Fibroblast of mammary gland (primary cell): ENCODE measurements at regions not wholly inside any gene's neighbourhood (a gene's known extent, or its start where the extent isn't known, plus 50 kb on each side); places are given as distances from the start of the nearest gene placed in this dataset.

Experiments
- DNase-seq: peaks from one replicate; pipeline ENCODE4 v3.0.0-alpha.2; 2010; ENCODE audit warnings: low read depth
- H3K4me3 ChIP-seq: 2 replicates; pipeline ENCODE4 v1.5.1; 2011; ENCODE audit warnings: low read depth, mild to moderate bottlenecking, low read length, moderate library complexity; ENCODE audit not compliant: control insufficient read depth
- TF ChIP-seq, protein P1 (sequence below): conservative IDR thresholded peaks from 2 replicates; pipeline ENCODE4 v1.5.1; 2011; ENCODE audit warnings: low read depth, low read length, inconsistent platforms; ENCODE audit not compliant: control insufficient read depth, insufficient read depth

DNA sequence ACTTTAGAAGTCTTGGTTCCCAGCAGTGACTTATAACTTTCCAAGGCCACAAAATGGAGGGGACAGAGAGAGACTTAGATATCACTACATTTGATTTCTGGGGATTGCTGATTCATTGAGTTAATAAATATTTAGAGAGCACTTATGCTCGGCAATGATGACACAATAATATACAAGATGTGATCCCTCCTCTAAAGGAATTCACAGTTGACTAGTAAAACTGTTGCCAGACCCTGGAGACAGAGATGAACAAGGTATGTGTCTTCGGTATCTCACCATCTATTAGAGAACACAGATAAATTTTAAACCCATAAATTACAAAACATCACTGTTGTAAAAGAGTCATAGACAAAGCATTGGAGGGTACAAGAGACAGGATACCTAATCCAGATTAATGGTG, 437.5 kb downstream of the FOXO1 start:
- peak; percentile 27 for DNase-seq
- TF ChIP-seq, protein P1, sequence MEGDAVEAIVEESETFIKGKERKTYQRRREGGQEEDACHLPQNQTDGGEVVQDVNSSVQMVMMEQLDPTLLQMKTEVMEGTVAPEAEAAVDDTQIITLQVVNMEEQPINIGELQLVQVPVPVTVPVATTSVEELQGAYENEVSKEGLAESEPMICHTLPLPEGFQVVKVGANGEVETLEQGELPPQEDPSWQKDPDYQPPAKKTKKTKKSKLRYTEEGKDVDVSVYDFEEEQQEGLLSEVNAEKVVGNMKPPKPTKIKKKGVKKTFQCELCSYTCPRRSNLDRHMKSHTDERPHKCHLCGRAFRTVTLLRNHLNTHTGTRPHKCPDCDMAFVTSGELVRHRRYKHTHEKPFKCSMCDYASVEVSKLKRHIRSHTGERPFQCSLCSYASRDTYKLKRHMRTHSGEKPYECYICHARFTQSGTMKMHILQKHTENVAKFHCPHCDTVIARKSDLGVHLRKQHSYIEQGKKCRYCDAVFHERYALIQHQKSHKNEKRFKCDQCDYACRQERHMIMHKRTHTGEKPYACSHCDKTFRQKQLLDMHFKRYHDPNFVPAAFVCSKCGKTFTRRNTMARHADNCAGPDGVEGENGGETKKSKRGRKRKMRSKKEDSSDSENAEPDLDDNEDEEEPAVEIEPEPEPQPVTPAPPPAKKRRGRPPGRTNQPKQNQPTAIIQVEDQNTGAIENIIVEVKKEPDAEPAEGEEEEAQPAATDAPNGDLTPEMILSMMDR = no peak
- H3K4me3 ChIP-seq = no peak overlapping the region

DNA sequence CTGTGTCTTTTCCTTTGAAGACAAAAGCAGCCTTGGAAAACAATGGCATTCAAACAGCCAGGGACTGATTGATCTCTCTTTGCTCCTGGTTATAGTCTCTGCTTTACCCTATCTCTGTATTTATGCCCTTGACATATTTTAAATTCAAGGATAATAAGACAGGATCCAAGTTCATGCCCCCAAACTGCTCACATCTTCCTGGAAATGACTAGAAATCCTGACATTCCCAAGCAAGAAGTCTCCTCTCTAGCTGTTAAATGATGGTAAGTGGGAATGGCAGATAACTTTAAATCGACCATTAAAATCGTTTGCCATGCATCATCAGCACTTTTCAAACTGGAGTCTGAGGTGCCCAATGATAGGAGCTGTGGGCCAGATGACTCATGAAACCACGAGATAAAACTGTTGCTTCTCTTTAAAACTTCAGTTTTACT, 435.6 kb downstream of the FOXO1 start:
- DNase-seq = peak; percentile 78
- TF ChIP-seq, protein P1 = no peak
- H3K4me3 ChIP-seq = no peak overlapping the region

- TF ChIP-seq, protein P1 = no peak
- peak; percentile 58 for DNase-seq
- no peak overlapping the region for H3K4me3 ChIP-seq
These were observed 435.1 kb downstream of the FOXO1 start for GRCh38 chr13:40231311-40231710.

GRCh38 chr13:40231751-40232150, 434.7 kb downstream of the FOXO1 start:
- DNase-seq = no peak
- no peak overlapping the region for H3K4me3 ChIP-seq
- TF ChIP-seq, protein P1 = no peak

DNA sequence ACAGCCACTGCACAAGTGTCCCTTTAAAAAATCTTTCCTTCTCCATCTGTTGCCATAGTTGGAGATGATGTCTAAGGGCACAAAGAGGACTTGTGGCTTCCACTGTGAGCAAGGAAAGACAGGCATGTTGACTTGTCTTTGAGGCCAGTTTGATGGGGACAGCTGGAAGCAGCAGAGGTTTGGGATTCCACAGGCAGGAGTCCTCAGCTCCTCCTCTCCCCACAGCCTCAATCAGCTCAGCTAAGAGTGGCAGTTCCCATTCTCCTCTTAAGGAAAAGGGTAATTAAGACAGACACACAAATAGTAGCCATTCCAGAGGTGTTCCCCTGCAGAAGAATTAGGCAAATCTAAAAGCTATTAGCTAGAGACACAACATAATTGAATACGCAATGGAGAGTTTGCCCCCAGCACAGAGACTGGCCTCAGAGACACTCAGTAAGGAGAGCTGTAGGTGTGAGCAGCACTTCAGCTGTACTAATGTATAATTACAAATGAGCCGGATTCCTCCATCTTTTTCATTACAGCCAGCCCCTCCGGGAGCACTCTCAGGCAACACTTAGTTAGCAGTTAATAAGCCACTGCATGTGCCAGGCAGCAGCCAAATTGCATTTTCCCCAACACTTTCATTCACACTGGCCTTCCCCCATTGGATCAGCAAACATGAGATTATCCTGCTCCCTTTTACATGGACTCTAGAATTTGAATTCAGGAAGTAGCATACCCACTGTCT, 434.0 kb downstream of the FOXO1 start:
- no peak overlapping the region for H3K4me3 ChIP-seq
- TF ChIP-seq, protein P1 = no peak

GRCh38 chr13:40233731-40234195, 432.7 kb downstream of the FOXO1 start:
- no peak overlapping the region for H3K4me3 ChIP-seq
- TF ChIP-seq, protein P1 = no peak
- no peak for DNase-seq

More for the DNA sequence above, 434.0 kb downstream of the FOXO1 start:
- DNase-seq = no peak

- TF ChIP-seq, protein P1 = no peak
- H3K4me3 ChIP-seq = no peak overlapping the region
- peak; percentile 93 for DNase-seq
These were observed 431.2 kb downstream of the FOXO1 start for GRCh38 chr13:40235160-40235796.
